Mucosa of descending colon (tissue), 3 donors: ENCODE measurements at regions not wholly inside any gene's neighbourhood (a gene's known extent, or its start where the extent isn't known, plus 50 kb on each side); places are given as distances from the start of the nearest gene placed in this dataset.

Source experiments
- ATAC-seq: fragments of 200-7000 bp; cut with Tn5 transposase; one replicate; pipeline ENCODE4 v1.9.1; 2020; ENCODE audit warnings: mild to moderate bottlenecking, moderate library complexity
- DNase-seq, 3 donors: peaks; one replicate each; pipeline ENCODE4 v3.0.0-alpha.2; 2020
- H3K36me3 ChIP-seq: fragments of 200-600 bp; one replicate; pipeline ENCODE4 v1.8.0; 2021; ENCODE audit warnings: low read depth, mild to moderate bottlenecking
- H3K4me1 ChIP-seq: fragments of 200-600 bp; one replicate; pipeline ENCODE4 v1.8.0; 2021; ENCODE audit warnings: low read depth, mild to moderate bottlenecking
- H3K4me3 ChIP-seq: fragments of 200-600 bp; one replicate; pipeline ENCODE4 v1.8.0; 2021; ENCODE audit warnings: mild to moderate bottlenecking
- H3K9me3 ChIP-seq: fragments of 200-600 bp; one replicate; pipeline ENCODE4 v1.8.0; 2021; ENCODE audit warnings: mild to moderate bottlenecking
- intact Hi-C, 2 donors: fragments of 100-400 bp; cut with DNase I in 1 of 2; cut with micrococcal nuclease in 1 of 2; formaldehyde crosslinking; loops; one replicate each; pipeline versions ENCODE4 v1.11.0 to v1.11.1; 2022; cut with DNase I, micrococcal nuclease
- TF ChIP-seq, protein P1 (sequence below): fragments of 200-600 bp; IDR thresholded peaks from one replicate; pipeline ENCODE4 v1.8.0; 2022; ENCODE audit warnings: antibody characterized with exemption, mild to moderate bottlenecking
- donor health status: DM: no; HTN: no; CAD: no; lungs with moderate emphysema.
- donor health status: DM: no; HTN: no; CAD: no.
- donor health status: DM: no; HTN: yes; CAD: no.

DNA sequence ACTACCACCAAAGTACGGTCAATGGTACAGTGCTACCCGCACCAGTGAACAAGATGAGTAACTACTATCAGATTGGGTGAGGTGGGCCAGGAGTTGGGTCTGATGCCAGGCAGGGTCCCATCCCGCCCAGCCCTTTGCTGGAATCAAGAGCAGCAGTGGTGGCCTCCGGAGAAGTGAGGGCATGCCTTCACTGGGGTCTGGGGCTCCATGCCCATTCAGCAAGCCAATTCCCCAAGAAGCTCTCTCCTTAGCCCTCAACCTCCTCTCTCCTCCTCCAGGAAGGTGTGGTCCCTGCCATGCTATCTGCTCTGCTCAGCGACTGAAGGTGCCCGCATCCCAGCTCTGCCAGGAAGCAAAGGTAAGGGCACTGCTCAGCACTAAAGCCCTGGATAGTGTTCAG, 62.7 kb upstream of the CPLX2 start:
- DNase-seq: no peak
- Histone ChIP-seq H3K4me1 (no peaks in the 10 kb centered on the region), H3K36me3 (no peaks in the 10 kb centered on the region), H3K4me3 (no peak overlapping the region), H3K9me3 (no peaks in the 10 kb centered on the region)
- intact Hi-C loops: no loop called here
- ATAC-seq: no peak
- TF ChIP-seq, protein P1, sequence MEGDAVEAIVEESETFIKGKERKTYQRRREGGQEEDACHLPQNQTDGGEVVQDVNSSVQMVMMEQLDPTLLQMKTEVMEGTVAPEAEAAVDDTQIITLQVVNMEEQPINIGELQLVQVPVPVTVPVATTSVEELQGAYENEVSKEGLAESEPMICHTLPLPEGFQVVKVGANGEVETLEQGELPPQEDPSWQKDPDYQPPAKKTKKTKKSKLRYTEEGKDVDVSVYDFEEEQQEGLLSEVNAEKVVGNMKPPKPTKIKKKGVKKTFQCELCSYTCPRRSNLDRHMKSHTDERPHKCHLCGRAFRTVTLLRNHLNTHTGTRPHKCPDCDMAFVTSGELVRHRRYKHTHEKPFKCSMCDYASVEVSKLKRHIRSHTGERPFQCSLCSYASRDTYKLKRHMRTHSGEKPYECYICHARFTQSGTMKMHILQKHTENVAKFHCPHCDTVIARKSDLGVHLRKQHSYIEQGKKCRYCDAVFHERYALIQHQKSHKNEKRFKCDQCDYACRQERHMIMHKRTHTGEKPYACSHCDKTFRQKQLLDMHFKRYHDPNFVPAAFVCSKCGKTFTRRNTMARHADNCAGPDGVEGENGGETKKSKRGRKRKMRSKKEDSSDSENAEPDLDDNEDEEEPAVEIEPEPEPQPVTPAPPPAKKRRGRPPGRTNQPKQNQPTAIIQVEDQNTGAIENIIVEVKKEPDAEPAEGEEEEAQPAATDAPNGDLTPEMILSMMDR: no peak

DNA sequence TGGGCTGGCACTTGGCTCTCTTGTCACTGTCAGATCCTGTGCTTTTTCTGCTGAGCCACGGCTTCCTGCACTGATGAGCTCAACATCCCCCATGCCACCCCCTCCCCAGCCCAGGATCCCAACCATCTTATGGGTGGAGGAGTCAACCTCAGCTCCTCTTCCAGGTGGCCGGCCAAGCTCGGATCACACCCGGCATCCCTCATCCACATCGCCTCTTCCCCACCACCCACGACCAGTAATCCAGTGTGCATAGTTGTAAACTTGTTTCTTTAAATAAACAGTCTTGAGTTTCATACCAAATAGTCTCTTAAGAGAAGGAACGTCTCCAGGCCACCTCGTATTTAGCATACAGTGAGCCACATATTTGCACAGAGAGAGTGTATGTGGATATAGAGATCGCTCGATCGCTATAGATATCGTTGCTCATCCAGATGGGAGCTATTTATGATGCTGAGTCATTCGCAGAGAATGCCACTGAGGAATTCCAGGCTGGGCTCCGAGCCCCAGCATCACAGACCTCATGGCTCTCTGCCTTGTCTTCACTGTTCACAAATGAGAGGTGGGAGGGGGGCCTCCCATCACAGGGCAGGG, 61.8 kb upstream of the CPLX2 start:
- no peak for DNase-seq
- no peak for ATAC-seq
- intact Hi-C loops: no loop called here
- TF ChIP-seq, protein P1: no peak
- Histone ChIP-seq H3K36me3 (no peaks in the 10 kb centered on the region), H3K4me1 (no peaks in the 10 kb centered on the region), H3K9me3 (no peaks in the 10 kb centered on the region), H3K4me3 (no peak overlapping the region)

GRCh38 chr5:175810457-175810856, 60.9 kb upstream of the CPLX2 start:
- no peaks in the 10 kb centered on the region for H3K9me3 ChIP-seq
- H3K36me3 ChIP-seq: no peaks in the 10 kb centered on the region
- no peak for DNase-seq
- ATAC-seq: no peak
- no peaks in the 10 kb centered on the region for H3K4me1 ChIP-seq
- intact Hi-C loops: no loop called here
- no peak overlapping the region for H3K4me3 ChIP-seq
- TF ChIP-seq, protein P1: no peak

GRCh38 chr5:175811589-175811988, 59.8 kb upstream of the CPLX2 start:
- no peaks in the 10 kb centered on the region for H3K9me3 ChIP-seq
- no peaks in the 10 kb centered on the region for H3K36me3 ChIP-seq
- ATAC-seq: no peak
- no peaks in the 10 kb centered on the region for H3K4me1 ChIP-seq
- TF ChIP-seq, protein P1: no peak
- H3K4me3 ChIP-seq: no peak overlapping the region
- intact Hi-C loops: no loop called here
- no peak for DNase-seq

DNA sequence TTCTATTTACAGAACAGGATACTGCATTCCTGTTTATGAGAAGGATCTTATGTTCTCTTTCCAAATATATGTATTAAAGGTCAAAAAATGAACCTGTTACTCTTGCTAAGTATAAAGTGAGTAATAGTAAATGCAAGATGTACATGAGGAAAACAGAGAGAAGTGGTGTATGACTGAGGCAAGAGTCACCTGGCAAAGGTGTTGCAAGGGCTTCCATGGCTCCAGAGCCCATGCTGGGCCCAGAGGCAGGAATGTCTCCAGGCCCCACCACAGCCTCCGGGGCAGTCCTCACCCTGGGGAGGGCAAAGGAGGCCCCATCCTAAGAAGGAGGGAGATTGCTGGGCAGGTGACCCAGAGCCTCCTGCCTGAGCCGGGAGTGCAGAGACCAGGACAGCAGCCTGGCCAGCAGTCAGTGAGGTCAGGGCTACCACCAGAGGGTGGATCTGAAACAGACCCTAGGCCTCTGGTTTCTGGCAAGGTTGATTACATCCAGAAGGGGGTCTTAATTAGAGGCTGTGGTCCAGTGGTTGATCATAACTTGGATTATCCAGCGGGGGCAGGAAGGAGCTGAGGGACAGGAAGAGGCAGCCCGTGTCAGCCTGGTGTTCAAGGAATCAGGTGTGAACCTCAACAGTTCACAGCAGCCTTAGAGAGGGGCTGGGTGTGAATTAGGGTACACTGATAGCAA, 57.3 kb upstream of the CPLX2 start:
- Histone ChIP-seq H3K9me3 (no peaks in the 10 kb centered on the region), H3K36me3 (no peaks in the 10 kb centered on the region), H3K4me3 (no peak overlapping the region), H3K4me1 (no peaks in the 10 kb centered on the region)
- TF ChIP-seq, protein P1: no peak
- ATAC-seq (no peak), DNase-seq (no peak)
- intact Hi-C loops: no loop called here
